Dermis blood vessel endothelial cell (primary cell): ENCODE measurements at regions not wholly inside any gene's neighbourhood (a gene's known extent, or its start where the extent isn't known, plus 50 kb on each side); places are given as distances from the start of the nearest gene placed in this dataset.
"Not testable (repeated sequence)": the region's sequence is repeated elsewhere in the genome, so short reads cannot be mapped to it uniquely, and the experiment has no call there.

ENCODE experiments used
- DNase-seq: peaks from one replicate; pipeline ENCODE4 v3.0.0; 2010

DNA sequence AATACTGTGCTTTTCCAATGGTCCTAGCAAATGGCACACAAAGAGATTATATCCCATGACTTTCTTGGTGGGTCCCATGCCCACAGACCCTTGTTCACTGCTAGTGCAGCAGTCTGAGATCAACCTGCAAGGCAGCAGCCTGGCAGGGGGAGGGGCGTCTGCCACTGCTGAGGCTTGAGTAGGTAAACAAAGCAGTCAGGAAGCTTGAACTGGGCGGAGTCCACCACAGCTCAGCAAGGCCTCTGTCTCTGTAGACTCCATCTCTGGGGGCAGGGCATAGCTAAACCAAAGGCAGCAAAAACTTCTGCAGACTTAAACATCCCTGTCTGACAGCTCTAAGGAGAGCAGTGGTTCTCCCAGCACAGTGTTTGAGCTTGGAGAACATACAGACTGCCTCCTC is 82.9 kb downstream of the ZNF737 start:
- DNase-seq = no peak

DNA sequence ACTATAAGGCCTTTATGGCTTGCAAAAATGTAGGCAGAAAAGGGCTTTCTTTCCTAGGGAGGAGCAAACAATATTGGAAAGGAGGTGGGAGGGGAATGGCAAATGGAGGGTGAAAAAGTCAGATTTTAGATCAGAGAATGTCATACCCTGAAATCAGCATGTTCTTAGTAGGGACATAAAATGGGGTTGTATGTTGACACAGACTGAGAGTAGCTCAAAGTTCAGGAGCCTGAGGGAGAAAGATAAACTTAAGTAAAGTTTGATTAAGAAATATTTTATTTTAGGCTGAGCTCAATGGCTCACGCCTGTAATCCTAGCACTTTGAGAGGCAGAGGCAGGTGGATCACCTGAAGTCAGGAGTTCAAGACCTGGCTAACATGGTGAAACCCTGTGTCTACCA is 83.8 kb downstream of the ZNF737 start:
- no peak for DNase-seq

DNA sequence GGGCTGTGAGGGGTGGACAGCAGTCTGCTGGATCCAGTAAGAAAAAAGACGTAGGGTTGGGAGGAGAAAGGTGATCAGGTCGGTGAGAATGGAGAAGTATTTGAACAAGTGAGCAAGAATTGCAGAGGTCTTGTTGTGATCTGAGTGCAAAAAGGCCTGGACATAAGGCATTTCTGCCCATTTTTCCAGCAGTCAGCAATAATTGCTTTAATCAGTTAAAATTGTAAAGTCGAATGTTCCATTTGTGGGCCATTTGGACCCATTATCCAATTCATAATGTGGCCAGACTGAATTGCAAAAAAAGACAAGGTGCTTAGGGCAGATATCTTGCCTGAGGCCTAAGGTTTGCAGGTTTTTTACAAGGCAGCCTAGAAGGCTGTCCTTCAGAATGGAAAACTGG is 86.1 kb downstream of the ZNF737 start:
- DNase-seq = no peak

DNA sequence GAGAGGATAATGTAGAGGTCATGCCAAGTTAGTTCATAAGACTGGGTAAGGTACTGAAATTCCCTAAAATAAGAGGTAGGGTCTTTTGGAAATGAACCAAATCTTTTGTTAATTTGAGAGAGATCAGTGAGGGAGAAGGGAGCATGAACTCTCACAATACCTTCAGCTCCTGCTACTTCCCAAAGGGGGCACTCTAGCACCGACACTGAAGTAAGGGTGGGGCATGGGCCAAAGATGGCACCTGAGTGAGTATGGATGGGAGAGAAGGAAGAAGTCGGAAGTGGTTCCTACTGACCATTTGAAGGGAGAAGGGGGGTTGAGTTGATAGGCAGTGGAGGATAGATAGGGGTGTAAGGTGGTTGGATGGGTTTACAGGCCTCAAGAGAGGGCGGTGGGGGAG is 86.6 kb downstream of the ZNF737 start:
- no peak for DNase-seq

DNA sequence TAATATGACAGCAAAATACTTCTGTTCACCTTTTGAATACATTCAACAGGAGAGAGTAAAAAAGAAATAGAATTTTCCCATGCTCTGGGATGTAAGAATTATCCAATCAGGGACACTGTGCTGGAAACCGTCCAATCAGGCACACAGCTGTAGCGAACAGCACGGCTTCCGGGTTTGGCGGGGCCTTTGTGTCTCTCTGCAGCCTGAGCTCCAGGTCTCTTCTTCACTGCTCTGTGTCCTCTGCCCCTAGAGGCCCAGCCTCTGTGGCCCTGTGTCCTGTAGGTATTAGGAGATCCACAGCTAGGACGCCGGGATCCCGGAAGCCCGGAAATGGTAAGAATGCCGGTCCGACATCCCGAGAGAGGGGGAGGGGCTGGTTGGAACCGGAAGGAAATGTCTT is 92.7 kb downstream of the ZNF737 start:
- no peak for DNase-seq

DNA sequence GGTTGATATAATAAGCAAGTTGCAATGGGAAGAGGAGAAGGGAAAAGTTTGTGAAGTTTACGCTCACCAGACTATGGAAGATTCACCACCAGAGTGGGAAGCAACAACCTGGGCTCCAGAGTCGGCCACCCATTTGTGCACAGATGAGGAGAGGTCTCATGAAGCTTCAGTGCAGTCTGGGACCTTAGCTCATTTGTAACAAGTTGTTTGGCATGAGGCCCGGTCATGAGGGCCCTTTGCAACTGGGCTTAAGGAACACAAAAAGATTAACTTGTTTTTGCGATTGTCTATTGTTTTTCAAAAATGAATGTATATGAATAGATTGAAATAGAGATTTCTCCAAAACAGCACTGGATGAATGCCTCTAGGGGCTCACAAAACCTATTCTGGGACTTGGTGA is 94.2 kb downstream of the ZNF737 start:
- no peak for DNase-seq

DNA sequence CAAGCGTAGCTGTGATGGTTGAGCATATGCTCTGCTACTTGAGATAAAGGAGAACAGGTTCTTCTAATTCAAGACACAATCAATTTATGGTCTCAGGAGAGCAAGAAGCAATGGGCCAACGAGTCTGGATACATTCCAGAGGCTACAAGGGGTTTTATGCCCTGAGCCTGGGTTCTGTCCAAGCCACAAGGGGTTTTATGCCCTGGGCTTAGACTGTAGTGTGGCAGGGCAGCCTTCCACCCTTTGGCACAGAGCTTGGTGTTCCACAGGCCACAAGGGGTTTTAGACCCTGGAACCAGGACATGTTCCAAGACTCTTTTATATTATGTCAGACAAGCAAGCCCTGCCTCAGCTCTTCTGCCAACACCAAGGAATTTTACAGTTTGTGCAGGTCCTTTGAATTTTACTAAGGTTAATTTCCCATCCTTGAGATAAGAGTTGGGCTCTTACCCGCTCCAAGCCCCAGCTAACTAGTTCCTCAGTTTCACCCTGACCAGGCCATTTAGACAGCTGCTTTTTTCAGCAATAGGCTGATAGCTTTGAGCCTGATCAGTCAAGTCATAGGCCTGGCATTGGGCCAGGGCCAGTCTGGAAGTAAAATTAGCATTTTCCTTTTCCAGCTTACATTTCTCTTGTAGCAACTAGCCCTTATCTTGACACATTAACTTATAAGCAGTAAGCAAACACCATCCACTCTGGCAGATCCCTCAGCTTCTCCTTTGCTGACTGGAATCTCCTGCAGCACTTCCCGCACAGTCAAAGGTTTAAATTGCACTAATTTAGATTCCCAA is 95.0 kb downstream of the ZNF737 start:
- DNase-seq = no peak

DNA sequence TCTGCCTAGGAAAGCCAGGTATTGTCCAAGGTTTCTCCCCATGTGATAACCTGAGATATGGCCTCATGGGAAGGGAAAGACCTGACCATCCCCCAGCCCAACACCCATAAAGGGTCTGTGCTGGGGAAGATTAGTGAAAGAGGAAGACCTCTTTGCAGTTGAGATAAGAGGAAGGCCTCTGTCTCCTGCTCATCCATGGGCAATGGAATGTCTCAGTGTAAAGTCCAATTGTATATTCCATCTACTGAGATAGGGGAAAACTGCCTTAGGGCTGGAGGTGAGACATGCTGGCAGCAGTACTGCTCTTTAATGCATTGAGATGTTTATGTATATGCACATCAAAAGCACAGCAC is 99.0 kb downstream of the ZNF737 start:
- DNase-seq = not testable (repeated sequence)

DNA sequence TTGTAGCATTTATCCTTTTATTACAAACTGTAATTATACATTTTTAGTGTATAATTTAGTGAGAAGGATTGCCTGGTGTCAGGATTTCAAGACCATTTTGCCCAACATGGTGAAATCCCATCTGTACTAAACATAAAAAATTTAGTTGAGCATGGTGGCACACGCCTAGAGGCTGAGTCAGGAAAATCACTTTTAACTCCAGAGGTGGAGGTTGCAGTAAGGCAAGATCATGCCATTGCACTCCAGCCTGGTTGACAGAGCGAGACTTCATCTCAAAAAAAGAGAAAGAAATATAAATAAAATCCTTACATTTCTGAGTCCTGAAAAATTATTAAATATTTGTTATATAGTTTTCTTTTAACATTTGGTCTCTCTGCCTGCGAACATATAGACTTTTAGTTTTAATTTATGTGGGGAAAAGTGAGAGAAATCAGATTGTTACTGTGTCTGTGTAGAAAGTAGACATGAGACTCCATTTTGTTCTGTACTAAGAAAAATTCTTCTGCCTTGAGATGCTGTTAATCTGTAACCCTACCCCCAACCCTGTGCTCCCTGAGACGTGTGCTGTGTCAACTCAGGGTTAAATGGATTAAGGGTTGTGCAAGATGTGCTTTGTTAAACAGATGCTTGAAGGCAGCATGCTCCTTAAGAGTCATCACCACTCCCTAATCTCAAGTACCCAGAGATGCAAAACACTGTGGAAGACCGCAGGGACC is 99.5 kb downstream of the ZNF737 start:
- not testable (repeated sequence) for DNase-seq

DNA sequence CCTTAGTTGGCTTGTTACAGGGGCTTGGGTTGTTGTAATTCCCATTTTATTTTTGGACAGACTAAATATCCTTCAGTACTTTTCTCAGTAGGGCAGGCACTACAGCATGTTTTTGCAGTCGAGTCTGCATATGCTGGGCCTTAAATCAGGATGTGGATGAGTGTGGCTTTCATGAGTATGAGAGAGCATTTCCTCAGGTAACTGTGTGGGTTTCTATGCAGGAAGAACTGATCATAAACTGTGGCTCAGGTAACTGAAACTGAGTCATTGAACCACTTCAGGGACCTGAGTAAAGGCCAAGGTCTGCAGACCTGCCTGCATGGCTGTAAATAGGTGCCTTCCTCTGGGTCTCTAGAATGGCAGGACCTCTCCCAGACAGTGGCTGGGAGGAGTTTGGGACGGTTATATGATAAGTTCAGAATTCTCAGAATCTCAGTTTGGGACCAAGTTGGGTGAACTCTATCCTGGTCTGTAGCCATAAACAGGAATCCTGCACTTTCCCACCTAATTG is 112.1 kb downstream of the ZNF737 start:
- DNase-seq = no peak

DNA sequence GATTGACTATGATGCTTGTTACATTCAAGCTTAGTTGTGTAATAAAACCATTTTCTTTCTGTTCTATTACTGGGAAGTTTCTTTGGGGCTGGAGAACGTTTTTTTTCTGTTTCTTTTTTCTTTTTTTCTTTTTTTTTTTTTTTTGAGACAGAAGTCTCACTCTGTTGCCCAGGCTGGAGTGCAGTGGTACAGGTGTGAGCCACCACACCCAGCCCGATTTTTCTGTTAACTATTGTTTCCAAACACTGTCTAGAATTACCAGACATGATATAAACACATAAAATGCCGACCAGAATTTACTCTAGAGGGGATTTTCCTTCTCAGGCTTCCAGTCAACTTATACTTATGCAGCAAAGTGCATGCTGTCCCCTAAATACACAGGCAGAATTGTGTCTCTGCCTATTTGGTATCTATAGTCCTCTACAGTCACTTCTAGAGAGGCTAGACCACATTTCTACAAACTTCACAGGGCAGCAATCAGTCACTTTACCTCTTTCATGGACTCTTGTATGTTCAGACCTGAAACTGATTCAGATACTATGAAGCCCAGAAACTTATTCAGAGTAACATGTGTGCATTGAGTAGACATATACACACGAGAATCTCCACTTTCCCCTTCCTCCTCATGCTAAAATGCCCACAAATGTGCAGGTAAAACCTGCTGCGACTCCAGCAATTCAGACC is 121.2 kb downstream of the ZNF737 start:
- DNase-seq = no peak

DNA sequence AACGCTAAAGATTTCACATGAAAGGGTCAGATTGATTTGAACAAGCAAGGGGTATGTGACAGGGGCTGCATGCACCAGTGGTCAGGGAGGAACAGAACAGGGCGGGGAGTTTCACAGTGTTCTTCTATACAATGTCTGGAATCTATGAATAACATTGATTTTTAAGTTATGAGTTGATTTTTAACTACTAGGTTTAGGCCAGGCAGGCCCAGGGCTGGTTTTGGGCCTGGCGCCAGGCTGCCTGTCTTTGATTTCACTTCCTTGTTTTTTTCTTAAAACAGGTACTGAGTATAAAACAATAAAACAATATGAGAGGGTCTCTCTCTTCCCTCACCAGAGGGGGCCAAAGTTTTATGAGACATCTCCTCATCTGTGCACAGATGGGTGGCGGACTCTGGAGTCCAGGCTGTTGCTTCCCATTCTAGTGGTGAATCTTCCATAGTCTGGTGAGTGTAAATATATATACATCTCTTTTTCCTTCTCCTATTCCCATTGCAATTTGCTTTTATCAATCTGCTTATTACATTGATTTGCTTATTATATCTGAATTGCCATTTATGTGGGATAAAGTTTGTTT is 133.2 kb downstream of the ZNF737 start:
- DNase-seq = not testable (repeated sequence)

DNA sequence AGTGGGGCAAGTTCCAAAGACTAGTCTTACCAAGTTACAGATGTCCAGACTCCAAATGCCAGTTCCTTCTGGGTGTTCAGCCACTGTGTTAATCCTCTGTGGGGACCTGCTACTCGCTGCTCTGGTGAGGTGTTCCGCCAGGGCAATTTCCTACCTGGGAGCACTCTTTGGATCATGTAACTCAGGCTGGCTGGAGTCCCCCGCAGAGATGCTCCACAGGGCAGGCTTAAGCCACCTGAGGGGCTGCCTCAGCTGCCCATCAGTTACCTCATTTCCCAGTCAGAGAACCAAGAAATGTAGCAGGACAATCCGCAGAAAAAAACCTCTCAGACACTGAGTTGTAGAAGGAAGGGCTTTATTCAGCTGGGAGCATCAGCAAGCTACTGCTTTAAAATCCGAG is 133.8 kb downstream of the ZNF737 start:
- no peak for DNase-seq

DNA sequence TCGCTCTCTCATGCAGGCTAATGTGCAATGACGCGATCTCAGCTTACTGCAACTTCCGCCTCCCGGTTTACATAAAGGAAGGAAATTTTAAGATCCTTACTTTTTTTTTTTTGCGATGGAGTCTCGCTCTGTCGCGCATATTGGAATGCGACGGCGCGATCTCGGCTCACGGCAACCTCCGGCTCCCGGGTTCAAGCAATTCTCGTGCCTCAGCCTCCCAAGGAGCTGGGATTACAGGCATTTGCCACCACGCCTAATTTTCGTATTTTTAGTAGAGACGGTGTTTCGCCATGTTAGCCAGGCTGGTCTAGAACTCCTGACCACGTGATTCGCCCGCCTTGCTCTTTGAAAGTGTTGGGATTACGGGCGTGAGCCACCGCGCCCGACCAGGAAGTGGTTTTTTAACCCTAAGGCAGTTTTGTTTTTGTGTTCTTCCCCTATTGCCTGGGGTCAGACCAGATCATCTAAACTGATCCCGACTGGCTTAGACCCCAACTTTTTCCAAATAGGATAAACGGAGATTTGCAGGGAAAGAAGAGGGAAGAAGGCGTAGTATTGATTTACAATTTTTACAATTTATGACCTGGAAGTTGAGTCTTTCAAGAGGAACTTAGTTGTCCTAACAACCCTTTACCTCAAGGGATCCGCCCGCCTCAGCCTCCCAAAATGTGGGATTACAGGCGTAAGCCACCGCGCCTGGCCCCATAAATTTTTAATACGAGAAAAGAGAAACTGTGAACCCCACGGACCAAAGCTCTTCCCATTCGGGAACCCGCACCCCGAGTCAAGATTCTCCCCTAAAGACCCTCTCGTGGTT is 142.0 kb downstream of the ZNF737 start:
- peak; percentile 73 for DNase-seq

DNA sequence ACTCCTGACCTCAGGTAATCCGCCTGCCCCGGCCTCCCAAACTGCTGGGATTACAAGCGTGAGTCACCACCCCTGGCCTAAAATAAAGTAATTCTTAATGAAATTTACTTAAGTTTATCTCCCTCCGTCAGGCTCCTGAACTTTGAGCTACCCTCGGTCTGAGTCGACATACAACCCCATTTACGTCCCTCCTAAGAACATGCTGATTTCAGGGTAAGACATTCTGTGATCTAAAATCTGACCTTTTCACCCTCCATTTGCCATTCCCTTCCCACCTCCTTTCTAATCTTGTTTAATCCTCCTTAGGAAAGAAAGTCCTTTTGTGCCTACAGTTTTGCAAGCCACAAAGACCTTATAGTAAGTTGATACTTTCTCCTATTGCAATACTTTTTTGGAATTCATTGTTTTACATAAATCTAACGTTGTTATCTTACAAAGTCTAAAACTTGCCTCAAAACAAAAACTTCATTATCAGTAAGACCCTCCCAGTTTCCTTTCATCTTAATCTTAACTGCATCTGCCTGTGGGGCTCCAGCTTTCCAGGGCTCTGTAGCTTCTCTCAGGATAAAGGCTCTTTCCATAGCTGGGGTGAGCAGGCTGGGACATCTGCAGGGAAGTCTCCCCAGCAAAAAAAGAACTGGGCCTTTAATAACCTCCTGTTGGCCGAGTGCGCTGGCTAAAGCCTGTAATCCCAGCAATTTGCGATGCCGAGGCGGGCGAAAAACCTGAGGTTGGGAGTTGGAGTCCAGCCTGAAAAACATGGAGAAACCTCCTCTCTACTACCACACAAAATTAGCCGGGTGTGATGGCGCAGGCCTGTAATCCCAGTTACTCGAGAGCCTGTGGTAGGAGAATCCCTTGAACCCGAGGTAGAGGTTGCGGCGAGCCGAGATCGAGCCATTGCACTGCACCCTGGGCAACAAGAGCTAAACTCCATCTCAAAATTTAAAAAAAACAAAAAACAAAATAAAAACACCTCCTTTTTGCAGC is 143.1 kb downstream of the ZNF737 start:
- DNase-seq = no peak

DNA sequence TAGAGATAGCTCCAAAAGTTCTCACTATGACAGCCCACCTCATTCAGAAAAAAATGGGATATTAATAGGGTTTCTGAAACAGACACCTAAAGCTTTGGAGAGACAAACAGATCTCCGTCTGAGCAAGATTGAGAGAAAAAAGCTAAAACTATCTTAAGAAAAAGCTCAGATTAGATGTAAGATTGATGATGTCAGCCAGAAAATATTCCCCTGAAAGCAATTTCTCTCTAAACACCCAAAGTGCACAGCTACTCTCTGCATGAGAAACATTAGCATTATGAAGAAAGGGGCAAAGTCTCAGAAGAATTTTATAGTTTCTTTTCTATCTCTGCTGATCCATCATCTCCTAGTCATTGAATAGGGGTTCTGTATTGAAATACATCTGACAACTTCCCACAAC is 148.9 kb downstream of the ZNF737 start:
- DNase-seq = no peak

DNA sequence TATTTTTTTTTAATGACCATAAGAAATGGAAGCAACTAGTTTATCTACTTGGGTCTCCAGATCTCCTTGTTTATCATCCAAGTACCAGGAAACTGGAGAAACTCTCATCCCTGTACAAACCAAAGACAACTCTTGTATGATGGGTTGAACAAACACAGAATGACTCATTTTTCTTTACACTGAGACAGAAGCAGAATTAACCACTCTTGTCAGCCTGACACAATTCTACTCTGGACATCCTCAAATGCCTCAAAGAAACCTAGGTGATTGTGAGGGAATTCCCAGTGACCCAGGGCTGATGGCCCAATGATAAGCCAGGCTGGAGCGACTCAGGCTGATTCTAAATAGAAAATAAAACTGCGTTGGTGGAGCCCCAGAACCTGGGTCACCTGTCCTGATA is 151.5 kb downstream of the ZNF737 start:
- DNase-seq = no peak

DNA sequence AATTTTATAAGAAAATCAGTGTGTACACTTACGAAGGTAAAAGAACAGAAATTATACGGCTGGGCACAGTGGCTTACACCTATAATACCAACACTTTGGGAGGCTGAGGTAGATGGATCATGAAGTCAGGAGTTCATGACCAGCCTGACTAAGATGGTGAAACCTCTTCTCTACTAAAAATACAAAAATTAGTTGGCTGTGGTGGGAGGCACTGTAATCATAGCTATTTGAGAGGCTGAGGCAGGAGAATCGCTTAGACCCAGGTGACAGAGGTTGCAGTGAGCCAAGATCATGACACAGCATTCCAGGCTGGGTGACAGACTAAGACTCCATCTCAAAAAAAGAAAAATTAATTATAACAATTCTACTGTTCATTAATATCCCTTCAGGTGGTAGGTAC is 151.9 kb downstream of the ZNF737 start:
- no peak for DNase-seq

DNA sequence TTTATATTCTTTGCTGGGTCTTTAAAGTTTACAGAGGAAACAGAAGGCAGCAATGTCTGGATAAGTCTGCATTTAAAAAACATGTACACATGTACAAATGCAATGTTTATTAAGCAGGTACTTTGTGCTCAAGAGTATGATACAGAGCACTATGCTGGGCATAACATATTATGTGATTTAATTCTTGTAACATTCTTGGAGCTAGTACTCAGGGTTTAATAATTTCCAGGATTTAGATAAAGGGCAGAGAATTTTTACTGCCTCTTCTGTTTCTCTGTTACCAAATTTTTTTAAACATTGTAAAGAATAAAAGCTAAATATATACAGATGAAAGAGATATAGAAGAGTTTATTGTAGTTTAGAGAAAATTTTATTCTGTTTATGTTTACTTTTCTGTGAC is 152.7 kb downstream of the ZNF737 start:
- no peak for DNase-seq

DNA sequence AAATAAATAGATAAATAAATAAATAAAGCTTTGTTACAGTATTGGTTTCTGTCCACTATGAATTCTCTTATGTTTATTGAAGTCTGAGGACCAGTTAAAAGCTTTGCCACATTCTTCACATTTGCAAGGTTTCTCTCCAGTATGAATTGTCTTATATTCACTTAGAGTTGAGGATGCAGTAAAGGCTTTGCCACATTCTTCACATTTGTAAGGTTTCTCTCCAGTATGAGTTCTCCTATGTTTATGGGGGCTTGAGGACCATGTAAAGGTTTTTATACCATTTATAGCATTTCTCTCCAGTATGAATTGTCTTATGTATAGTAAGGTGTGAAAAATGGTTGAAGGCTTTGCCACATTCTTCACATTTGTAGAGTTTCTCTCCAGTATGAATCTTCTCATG is 168.3 kb downstream of the ZNF737 start:
- no peak for DNase-seq

DNA sequence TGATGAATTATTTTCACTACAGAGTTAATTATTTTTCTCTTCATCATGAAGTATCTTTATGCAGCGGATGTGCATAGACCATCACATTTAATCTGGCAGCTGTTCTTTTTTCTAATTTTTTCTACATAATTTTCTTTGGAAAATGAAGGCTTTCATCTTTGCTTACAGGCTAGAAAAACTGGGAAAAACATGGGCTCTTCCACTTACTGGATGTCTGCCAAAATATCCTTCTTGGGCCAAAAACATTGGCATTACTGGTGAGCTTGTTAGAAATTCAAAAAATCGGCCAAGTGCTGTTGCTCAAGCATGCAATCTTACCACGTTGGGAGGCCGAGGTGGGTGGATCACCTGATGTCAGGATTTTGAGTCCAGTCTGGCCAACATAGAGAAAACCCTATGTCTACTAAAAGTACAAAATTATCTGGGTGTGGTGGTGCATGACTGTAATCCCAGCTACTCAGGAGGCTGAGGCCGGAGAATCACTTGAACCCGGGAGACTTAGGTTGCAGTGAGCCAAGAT is 176.8 kb downstream of the ZNF737 start:
- DNase-seq = no peak
